ENCODE measurements at regions not wholly inside any gene's neighbourhood (a gene's known extent, or its start where the extent isn't known, plus 50 kb on each side); places are given as distances from the start of the nearest gene placed in this dataset.

DNA sequence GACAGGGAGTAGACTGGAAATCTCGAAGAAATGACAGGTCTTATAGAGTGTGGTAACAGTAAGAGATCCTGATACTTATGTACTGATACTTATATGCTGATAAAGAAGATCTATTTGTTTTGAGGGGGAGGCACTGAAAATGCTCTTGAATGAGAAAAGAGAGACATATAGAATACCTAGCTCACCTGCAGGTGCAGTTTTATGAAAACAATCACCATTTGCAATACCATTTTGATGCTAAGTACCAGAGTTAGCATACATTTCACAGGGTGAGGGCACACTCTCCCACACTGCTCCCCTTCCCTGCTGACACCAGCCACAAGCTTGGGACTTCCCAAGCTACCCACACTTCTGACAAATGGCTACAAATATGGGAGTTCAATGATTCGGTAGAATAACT is 1490.1 kb upstream of the IGFBP7 start:
- intact Hi-C loops (cut with DNase I, micrococcal nuclease), result no loop called here
- TF ChIP-seq CTCF (IDR thresholded peaks at IDR 0.05), result no peak

GRCh38 chr4:58590722-58591121 is 1480.5 kb upstream of the IGFBP7 start:
- no peak for ATAC-seq

More for the DNA sequence above, 1490.1 kb upstream of the IGFBP7 start:
- no peak for ATAC-seq
- DNase-seq, result no peak
- Histone ChIP-seq H3K9me3 (no peaks in the 10 kb centered on the region), H3K4me3 (no peak overlapping the region), H3K36me3 (ENCODE audit: low read depth) (no peaks in the 10 kb centered on the region), H3K4me1 (ENCODE audit: low read depth) (no peaks in the 10 kb centered on the region)

GRCh38 chr4:58587856-58588255 is 1477.7 kb upstream of the IGFBP7 start:
- intact Hi-C loops (cut with DNase I, micrococcal nuclease), result no loop called here
- H3K4me1 ChIP-seq (ENCODE audit: low read depth), result no peaks in the 10 kb centered on the region
- H3K9me3 ChIP-seq, result no peaks in the 10 kb centered on the region
- H3K4me3 ChIP-seq, result no peak overlapping the region
- H3K36me3 ChIP-seq (ENCODE audit: low read depth), result no peaks in the 10 kb centered on the region
- ATAC-seq (no peak), DNase-seq (no peak)
- no peak for TF ChIP-seq CTCF (IDR thresholded peaks at IDR 0.05)

More at GRCh38 chr4:58590722-58591121, 1480.5 kb upstream of the IGFBP7 start:
- H3K9me3 ChIP-seq, result no peaks in the 10 kb centered on the region
- H3K4me1 ChIP-seq (ENCODE audit: low read depth), result no peaks in the 10 kb centered on the region
- no peak for TF ChIP-seq CTCF (IDR thresholded peaks at IDR 0.05)
- H3K4me3 ChIP-seq, result no peak overlapping the region
- no peak for DNase-seq
- intact Hi-C loops (cut with DNase I, micrococcal nuclease), result no loop called here
- H3K36me3 ChIP-seq (ENCODE audit: low read depth), result no peaks in the 10 kb centered on the region

DNA sequence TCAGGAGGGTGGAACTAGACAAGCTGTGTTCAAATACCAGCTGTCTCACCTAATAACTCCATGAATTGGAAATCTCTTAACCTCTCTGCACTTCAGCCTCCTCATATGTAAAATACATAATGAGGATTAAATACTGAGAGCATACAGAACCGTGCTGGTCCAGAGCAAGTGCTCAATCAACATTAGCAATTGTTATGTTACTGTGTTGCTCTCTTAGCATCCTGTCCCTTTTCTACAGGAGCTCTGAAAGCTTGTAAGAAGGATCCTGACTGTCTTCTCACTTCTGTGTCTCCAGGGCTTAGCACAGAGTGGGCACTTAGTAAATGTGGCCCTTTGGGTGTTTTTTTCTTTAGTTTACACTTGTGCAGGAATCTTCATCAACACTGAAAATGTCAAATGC is 1456.1 kb upstream of the IGFBP7 start:
- Histone ChIP-seq H3K36me3 (ENCODE audit: low read depth) (no peaks in the 10 kb centered on the region), H3K4me3 (no peak overlapping the region), H3K9me3 (no peaks in the 10 kb centered on the region), H3K4me1 (ENCODE audit: low read depth) (no peaks in the 10 kb centered on the region)
- ATAC-seq, result no peak
- DNase-seq, result no peak
- intact Hi-C loops (cut with DNase I, micrococcal nuclease), result no loop called here
- no peak for TF ChIP-seq CTCF (IDR thresholded peaks at IDR 0.05)

DNA sequence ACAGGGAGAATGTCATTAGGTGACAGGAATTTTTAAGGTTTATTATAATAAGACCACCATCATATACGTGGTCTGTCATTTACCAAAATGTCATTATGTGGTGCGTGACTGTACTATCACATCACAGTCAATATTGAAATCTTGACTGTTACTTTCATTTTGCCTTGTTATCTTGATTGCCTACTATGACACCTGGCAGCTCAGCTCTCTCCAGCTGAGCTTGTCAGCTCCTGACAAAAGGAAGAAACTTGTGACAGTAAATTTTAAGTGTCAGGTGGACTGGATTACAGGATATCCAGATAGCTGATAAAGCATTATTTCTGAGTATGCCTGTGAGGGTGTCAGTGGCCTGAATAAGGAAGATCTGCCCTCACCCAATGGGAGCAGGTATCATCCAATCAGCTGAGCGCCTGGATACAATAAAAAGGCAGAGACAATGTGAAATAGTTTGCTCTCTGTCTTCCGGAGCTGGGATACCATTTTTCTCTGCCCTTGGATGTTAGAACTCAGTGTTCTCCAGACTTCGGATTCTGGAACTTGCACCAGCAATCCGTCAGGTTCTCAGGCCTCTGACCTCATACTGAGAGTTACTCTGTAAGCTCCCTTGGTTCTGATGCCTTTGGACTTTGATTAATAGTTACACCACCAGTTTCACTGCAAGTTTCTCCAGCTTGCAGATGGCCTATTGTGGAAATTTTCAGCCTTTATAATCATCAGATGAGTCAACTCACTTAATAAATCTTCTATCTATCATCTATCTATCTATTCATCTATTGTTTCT is 1454.7 kb upstream of the IGFBP7 start:
- no peak for ATAC-seq
- Histone ChIP-seq H3K4me3 (no peak overlapping the region), H3K9me3 (no peaks in the 10 kb centered on the region), H3K4me1 (ENCODE audit: low read depth) (no peaks in the 10 kb centered on the region), H3K36me3 (ENCODE audit: low read depth) (no peaks in the 10 kb centered on the region)
- no peak for DNase-seq
- TF ChIP-seq CTCF (IDR thresholded peaks at IDR 0.05), result no peak
- intact Hi-C loops (cut with DNase I, micrococcal nuclease), result no loop called here

Measured in mucosa of descending colon (tissue), 3 donors.